Epithelial cell of esophagus (primary cell): ENCODE measurements at regions not wholly inside any gene's neighbourhood (a gene's known extent, or its start where the extent isn't known, plus 50 kb on each side); places are given as distances from the start of the nearest gene placed in this dataset.
"Not testable (repeated sequence)": the region's sequence is repeated elsewhere in the genome, so short reads cannot be mapped to it uniquely, and the experiment has no call there.

Experiments
- DNase-seq: peaks from one replicate; pipeline ENCODE4 v3.0.0; 2010; ENCODE audit warnings: low read depth
- H3K4me3 ChIP-seq: 2 replicates; pipeline ENCODE4 v1.5.1; 2011; ENCODE audit warnings: mild to moderate bottlenecking, low read length, control low read depth
- TF ChIP-seq, protein P1 (sequence below): IDR thresholded peaks from 2 replicates; pipeline ENCODE4 v1.5.1; 2011; ENCODE audit warnings: low read depth, mild to moderate bottlenecking, low read length, control low read depth, inconsistent platforms; ENCODE audit not compliant: insufficient read depth; ENCODE audit errors: missing control alignments

- TF ChIP-seq, protein P1, sequence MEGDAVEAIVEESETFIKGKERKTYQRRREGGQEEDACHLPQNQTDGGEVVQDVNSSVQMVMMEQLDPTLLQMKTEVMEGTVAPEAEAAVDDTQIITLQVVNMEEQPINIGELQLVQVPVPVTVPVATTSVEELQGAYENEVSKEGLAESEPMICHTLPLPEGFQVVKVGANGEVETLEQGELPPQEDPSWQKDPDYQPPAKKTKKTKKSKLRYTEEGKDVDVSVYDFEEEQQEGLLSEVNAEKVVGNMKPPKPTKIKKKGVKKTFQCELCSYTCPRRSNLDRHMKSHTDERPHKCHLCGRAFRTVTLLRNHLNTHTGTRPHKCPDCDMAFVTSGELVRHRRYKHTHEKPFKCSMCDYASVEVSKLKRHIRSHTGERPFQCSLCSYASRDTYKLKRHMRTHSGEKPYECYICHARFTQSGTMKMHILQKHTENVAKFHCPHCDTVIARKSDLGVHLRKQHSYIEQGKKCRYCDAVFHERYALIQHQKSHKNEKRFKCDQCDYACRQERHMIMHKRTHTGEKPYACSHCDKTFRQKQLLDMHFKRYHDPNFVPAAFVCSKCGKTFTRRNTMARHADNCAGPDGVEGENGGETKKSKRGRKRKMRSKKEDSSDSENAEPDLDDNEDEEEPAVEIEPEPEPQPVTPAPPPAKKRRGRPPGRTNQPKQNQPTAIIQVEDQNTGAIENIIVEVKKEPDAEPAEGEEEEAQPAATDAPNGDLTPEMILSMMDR, result no peak
- no peak overlapping the region for H3K4me3 ChIP-seq
- no peak for DNase-seq
Measured at GRCh38 chr2:131645177-131645765, 117.6 kb downstream of the CCDC74A start.

GRCh38 chr2:131646220-131646619 lies 118.5 kb downstream of the CCDC74A start:
- not testable (repeated sequence) for H3K4me3 ChIP-seq, DNase-seq

DNA sequence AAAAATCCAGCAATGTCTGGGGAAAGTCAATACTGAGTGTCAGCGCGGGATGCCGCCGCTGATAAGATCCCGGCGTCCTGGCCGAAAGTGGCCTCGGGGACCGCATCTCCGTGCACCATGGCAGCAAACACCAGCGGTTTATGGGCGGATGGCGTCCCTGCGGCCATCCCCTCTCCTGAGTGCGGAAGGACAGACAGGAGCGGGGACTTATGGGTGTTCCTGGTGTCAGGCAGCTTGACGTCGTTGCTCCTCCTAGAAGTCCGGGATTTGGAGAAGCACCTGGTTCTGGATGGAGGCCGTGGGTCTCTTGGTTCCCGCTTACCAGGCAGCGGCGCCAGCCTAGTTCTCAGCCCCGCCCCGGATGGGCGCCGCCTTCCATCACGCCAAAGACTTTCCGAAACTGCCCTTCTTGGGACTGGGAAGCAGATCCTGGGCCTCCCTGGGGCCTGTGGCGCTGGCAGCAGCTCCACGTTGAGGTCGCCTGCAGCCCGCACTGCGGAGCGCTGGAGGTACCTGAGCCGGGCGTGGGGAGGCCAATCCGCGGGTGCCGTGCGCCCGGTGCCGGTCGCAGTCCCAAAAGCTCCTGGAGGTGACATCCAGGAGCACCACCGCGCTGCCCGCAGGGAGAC lies 119.1 kb downstream of the CCDC74A start:
- H3K4me3 ChIP-seq, result peak overlapping the region; percentile 7

DNA sequence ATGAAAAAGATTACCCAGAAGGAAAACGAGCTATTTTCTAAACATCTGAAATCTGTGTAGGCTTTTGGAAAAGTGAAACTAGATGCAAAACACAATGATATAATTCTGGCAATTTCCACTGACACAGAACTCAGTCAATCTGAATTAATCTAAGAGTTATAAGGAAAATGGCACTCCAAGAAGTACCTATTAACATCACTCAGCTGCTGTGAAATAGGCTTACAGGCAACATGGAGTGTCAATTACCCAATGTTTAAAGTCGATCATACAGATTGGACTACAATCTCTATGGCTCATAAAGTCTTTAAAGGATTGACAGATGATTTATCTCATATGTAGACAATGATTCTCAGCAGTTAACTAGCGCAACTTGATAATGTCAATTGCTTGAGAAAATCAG lies 120.9 kb downstream of the CCDC74A start:
- not testable (repeated sequence) for H3K4me3 ChIP-seq, DNase-seq

More for the DNA sequence above, 119.1 kb downstream of the CCDC74A start:
- TF ChIP-seq, protein P1, result no peak
- DNase-seq, result no peak

GRCh38 chr2:131652246-131652645 lies 124.6 kb downstream of the CCDC74A start:
- not testable (repeated sequence) for DNase-seq, H3K4me3 ChIP-seq

DNA sequence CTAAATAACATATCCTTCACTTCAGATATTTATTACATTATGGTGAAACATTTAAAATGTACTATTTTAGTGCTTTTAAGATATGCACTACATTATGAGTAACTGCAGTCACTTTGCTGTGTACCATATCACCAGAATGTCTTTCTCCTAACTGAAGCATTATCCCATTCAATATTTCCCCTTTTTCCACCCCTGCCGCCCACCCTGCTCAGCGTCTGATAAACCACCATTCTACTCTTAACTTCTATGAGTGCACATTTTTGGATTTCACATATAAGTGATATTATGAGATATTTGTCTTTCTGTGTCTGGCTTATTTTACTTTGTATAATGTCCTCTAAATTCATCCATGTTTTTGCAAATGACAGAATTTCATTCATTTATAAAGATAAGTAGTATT lies 126.4 kb downstream of the CCDC74A start:
- DNase-seq, result not testable (repeated sequence)

DNA sequence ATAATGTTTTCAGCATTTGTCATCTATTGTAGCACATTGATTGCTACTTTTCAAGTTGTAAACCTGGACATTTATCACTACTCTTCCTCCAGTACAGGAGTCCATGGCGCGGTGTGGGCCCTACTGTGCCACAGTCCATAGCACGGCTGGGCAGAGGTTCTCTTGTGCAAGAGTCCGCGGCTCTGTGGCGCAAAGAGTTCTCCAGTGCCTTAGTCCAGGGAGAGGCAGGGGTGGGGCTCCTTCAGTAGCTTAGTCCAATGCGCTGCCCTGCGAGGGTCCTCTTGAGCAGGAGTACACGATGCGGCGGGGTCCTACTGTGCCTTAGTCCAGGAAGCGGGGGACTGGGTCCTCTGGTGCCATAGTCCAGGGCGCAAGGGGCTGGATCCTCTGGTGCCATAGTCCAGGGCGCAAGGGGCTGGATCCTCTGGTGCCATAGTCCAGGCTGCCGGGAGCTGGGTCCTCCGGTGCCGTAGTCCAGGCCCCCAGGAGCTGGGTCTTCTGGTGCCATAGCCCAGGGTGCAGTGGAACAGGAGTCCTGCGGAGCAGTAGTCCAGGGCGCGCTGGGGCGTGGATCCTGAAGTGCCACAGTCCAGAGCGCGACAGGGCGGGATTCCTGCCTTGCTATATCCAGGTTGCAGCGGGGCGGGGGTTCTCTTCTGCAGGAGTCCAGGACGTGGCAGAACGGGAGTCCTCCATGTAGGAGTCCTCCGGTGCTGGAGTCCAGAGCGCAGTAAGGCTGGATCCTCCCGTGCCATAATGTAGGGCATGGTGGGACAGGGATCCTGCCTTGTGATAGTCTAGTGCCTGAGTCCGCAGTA lies 129.3 kb downstream of the CCDC74A start:
- no peak for DNase-seq
- TF ChIP-seq, protein P1, result no peak
- no peak overlapping the region for H3K4me3 ChIP-seq

More for the DNA sequence above, 126.4 kb downstream of the CCDC74A start:
- not testable (repeated sequence) for H3K4me3 ChIP-seq

GRCh38 chr2:131657895-131658768 lies 130.4 kb downstream of the CCDC74A start:
- TF ChIP-seq, protein P1, result no peak
- no peak for DNase-seq

DNA sequence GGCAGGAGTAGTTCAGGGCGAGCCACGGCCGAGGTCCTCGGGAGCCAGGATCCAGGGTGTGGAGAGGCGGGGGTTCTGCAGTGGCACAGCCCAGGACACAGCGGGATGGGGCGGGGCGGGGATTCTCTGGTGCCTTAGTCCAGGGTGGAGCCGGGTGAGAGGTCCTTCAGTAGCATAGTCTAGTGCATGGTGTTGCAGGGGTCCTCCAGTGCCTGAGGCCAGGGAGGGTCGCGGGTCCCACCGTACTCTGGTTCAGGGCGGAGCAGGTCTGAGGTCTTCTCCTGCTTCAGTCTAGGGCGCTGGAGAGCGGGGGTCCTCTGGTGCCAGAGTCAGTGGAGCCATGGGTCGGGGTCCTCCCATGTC lies 131.1 kb downstream of the CCDC74A start:
- TF ChIP-seq, protein P1, result no peak
- no peak overlapping the region for H3K4me3 ChIP-seq
- DNase-seq, result no peak

More at GRCh38 chr2:131657895-131658768, 130.4 kb downstream of the CCDC74A start:
- no peak overlapping the region for H3K4me3 ChIP-seq
